H1 (cell line): ENCODE measurements at regions not wholly inside any gene's neighbourhood (a gene's known extent, or its start where the extent isn't known, plus 50 kb on each side); places are given as distances from the start of the nearest gene placed in this dataset.

ENCODE experiments used
- ATF3 ChIP-seq: IDR thresholded peaks from 2 replicates; pipeline ENCODE4 v1.6.1; 2011; ENCODE audit warnings: low read depth, mild to moderate bottlenecking, low read length; ENCODE audit not compliant: insufficient read depth
- CEBPB ChIP-seq: IDR thresholded peaks from 2 replicates; pipeline ENCODE4 v1.6.1; 2012; ENCODE audit warnings: low read depth, low read length
- CHD2 ChIP-seq: IDR thresholded peaks from 2 replicates; pipeline ENCODE4 v1.6.1; 2012; ENCODE audit warnings: low read length, improper control_type of control experiment
- CREB1 ChIP-seq: IDR thresholded peaks from 2 replicates; pipeline ENCODE4 v1.6.1; 2012; ENCODE audit warnings: inconsistent platforms
- EZH2 ChIP-seq: fragments of 200-600 bp; sonication (generic); IDR thresholded peaks from 2 replicates; pipeline ENCODE4 v1.7.1; 2012; ENCODE audit warnings: low read depth, mild to moderate bottlenecking, moderate library complexity, low read length, inconsistent platforms; ENCODE audit not compliant: severe bottlenecking
- FOSL1 ChIP-seq: IDR thresholded peaks from 2 replicates; pipeline ENCODE4 v1.6.1; 2011; ENCODE audit warnings: mild to moderate bottlenecking, low read depth, low read length, moderate library complexity; ENCODE audit not compliant: insufficient read depth
- GABPA ChIP-seq: IDR thresholded peaks from 2 replicates; pipeline ENCODE4 v1.6.1; 2011; ENCODE audit warnings: mild to moderate bottlenecking, low read length, moderate library complexity, borderline replicate concordance; ENCODE audit not compliant: insufficient read depth
- HDAC2 ChIP-seq, 2 experiments: fragments of 300-600 bp in 1 of 2; sonication (generic) in 1 of 2; IDR thresholded peaks; 2 replicates each; pipeline ENCODE4 v1.6.1; 2011 to 2012; ENCODE audit warnings: low read depth in 2 of 2, low read length in 2 of 2, mild to moderate bottlenecking in 2 of 2, moderate library complexity in 2 of 2, borderline replicate concordance in 1 of 2, inconsistent platforms in 1 of 2
- JUN ChIP-seq: IDR thresholded peaks from 2 replicates; pipeline ENCODE4 v1.6.1; 2011; ENCODE audit warnings: low read depth, mild to moderate bottlenecking, improper control_type of control experiment, low read length
- JUND ChIP-seq: IDR thresholded peaks from 2 replicates; pipeline ENCODE4 v1.6.1; 2011; ENCODE audit warnings: mild to moderate bottlenecking, improper control_type of control experiment, low read length
- KDM1A ChIP-seq: fragments of 200-600, 300-600 bp; sonication (generic); IDR thresholded peaks from 2 replicates; pipeline ENCODE4 v1.7.1; 2016; ENCODE audit warnings: mild to moderate bottlenecking, low read length, borderline replicate concordance
- MAFK ChIP-seq: IDR thresholded peaks from 2 replicates; pipeline ENCODE4 v1.6.1; 2012; ENCODE audit warnings: low read depth, mild to moderate bottlenecking, improper control_type of control experiment, low read length
- POLR2AphosphoS5 ChIP-seq: IDR thresholded peaks from 2 replicates; pipeline ENCODE4 v1.6.1; 2011; ENCODE audit warnings: low read depth, low read length
- RAD21 ChIP-seq, 2 experiments: IDR thresholded peaks in 1 of 2; conservative IDR thresholded peaks in 1 of 2; 2 replicates each; pipeline ENCODE4 v1.6.1; 2011; ENCODE audit warnings: low read depth in 2 of 2, low read length in 2 of 2, improper control_type of control experiment in 1 of 2, inconsistent platforms in 1 of 2, mild to moderate bottlenecking in 1 of 2, moderate library complexity in 1 of 2
- SIN3A ChIP-seq, 2 experiments: IDR thresholded peaks in 1 of 2; conservative IDR thresholded peaks in 1 of 2; 2 replicates each; pipeline ENCODE4 v1.6.1; 2011 to 2012; ENCODE audit warnings: low read length in 2 of 2, improper control_type of control experiment in 1 of 2, low read depth in 1 of 2, mild to moderate bottlenecking in 1 of 2
- SIX5 ChIP-seq: IDR thresholded peaks from 2 replicates; pipeline ENCODE4 v1.6.1; 2011; ENCODE audit warnings: mild to moderate bottlenecking, low read depth, low read length
- SRF ChIP-seq: IDR thresholded peaks from 2 replicates; pipeline ENCODE4 v1.6.1; 2011; ENCODE audit warnings: mild to moderate bottlenecking, low read depth, low read length, moderate library complexity
- SUZ12 ChIP-seq: fragments of 200-600 bp; sonication (generic); IDR thresholded peaks from 2 replicates; pipeline ENCODE4 v1.6.1; 2012; ENCODE audit warnings: mild to moderate bottlenecking, inconsistent platforms, low read length, moderate library complexity, mixed read lengths
- TAF1 ChIP-seq: IDR thresholded peaks from 2 replicates; pipeline ENCODE4 v1.6.1; 2011; ENCODE audit warnings: mild to moderate bottlenecking, low read depth, low read length
- TCF12 ChIP-seq: IDR thresholded peaks from 2 replicates; pipeline ENCODE4 v1.6.1; 2011; ENCODE audit warnings: low read depth, mild to moderate bottlenecking, low read length
- USF2 ChIP-seq: IDR thresholded peaks from 2 replicates; pipeline ENCODE4 v1.6.1; 2011; ENCODE audit warnings: low read length, improper control_type of control experiment
- YY1 ChIP-seq: IDR thresholded peaks from 2 replicates; pipeline ENCODE4 v1.6.1; 2011; ENCODE audit warnings: low read depth, mild to moderate bottlenecking, low read length

GRCh38 chr10:52967806-52968795, 195.5 kb upstream of the MBL2 start (continued):
- TF ChIP-seq GABPA (no peak), YY1 (no peak), JUN (no peak), ATF3 (no peak), RAD21 (IDR thresholded peaks at IDR 0.05 in 1 of 2, conservative IDR thresholded peaks at IDR 0.05 in 1 of 2; ENCODE audit: low read depth in 2 of 2, low read length in 2 of 2) (no peak), EZH2 (no peak), POLR2AphosphoS5 (no peak), CHD2 (0 out of 2 replicates have a peak, but pooled peaks have one; percentile 15), HDAC2 (IDR thresholded peaks at IDR 0.05; ENCODE audit: borderline replicate concordance in 1 of 2, low read depth in 2 of 2, low read length in 2 of 2) (0 out of 4 replicates have a peak, but pooled peaks of 1 of the 2 experiments have one; percentile 7), KDM1A (no peak), TCF12 (peak; percentile 79; the same call in 1 of the 2 replicates), CREB1 (no peak), TAF1 (no peak), MAFK (no peak), SIX5 (no peak), CEBPB (no peak), SRF (no peak), SUZ12 (no peak), JUND (0 out of 2 replicates have a peak, but pooled peaks have one; percentile 3), SIN3A (conservative IDR thresholded peaks at IDR 0.05 in 1 of 2, IDR thresholded peaks at IDR 0.05 in 1 of 2; ENCODE audit: low read depth in 1 of 2, low read length in 2 of 2) (no peak), USF2 (peak; percentile 77), FOSL1 (no peak)
